Panc1 (cell line): ENCODE measurements at regions not wholly inside any gene's neighbourhood (a gene's known extent, or its start where the extent isn't known, plus 50 kb on each side); places are given as distances from the start of the nearest gene placed in this dataset.

Experiments
- ATAC-seq: fragments of 200-7000 bp; cut with Tn5 transposase; 2 replicates; pipeline ENCODE4 v1.9.1; 2020; ENCODE audit warnings: mild to moderate bottlenecking, moderate library complexity
- BruUV-seq: library from RNA; stranded (reverse); fragments of 400-500 nt; replicated peaks from 2 replicates; lab custom pipeline; 2021; lab: Mats Ljungman, UMichigan
- CTCF ChIA-PET: fragments of 300-600 bp; sonication (Branson Sonifier 250); formaldehyde crosslinking; loops from one replicate; lab custom pipeline; 2022; ENCODE audit warnings: antibody characterized with exemption; lab: Charles Lee
- POLR2A ChIA-PET: fragments of 300-600 bp; sonication (Branson Sonifier 250); formaldehyde crosslinking; loops from one replicate; lab custom pipeline; 2022; ENCODE audit warnings: antibody characterized with exemption; lab: Charles Lee
- DNase-seq: peaks from one replicate; pipeline ENCODE4 v3.0.0-alpha.2; 2010; ENCODE audit warnings: low read depth, low spot score
- H3K27ac ChIP-seq: 2 replicates; pipeline ENCODE4 v1.5.1; 2011; ENCODE audit warnings: mild to moderate bottlenecking, low read length, inconsistent platforms
- H3K27me3 ChIP-seq: fragments of 200-500 bp; sonication (Bioruptor generic); 2 replicates; pipeline ENCODE4 v1.6.0; 2014; ENCODE audit warnings: low read length, inconsistent platforms; ENCODE audit not compliant: control insufficient read depth, insufficient read depth
- H3K36me3 ChIP-seq: fragments of 200-500 bp; sonication (Bioruptor generic); 2 replicates; pipeline ENCODE4 v1.5.1; 2014; ENCODE audit warnings: inconsistent platforms, mild to moderate bottlenecking, low read length, moderate library complexity; ENCODE audit not compliant: control insufficient read depth, insufficient read depth
- H3K4me1 ChIP-seq: 2 replicates; pipeline ENCODE4 v1.5.1; 2011; ENCODE audit warnings: inconsistent platforms, mild to moderate bottlenecking, low read length, moderate library complexity; ENCODE audit not compliant: control insufficient read depth, insufficient read depth
- H3K4me3 ChIP-seq, 2 experiments: 2 replicates each; pipeline ENCODE4 v1.5.1; 2011 to 2012; ENCODE audit warnings: low read depth in 2 of 2, low read length in 2 of 2, mild to moderate bottlenecking in 2 of 2, inconsistent platforms in 1 of 2, moderate library complexity in 1 of 2
- H3K9me3 ChIP-seq: fragments of 200-500 bp; sonication (Bioruptor generic); 2 replicates; pipeline ENCODE4 v1.5.1; 2014; ENCODE audit warnings: low read depth, mild to moderate bottlenecking, inconsistent platforms, low read length, moderate library complexity; ENCODE audit not compliant: control insufficient read depth, insufficient read depth
- POLR2AphosphoS5 ChIP-seq: IDR thresholded peaks from 2 replicates; pipeline ENCODE4 v1.6.1; 2012; ENCODE audit warnings: mild to moderate bottlenecking, low read depth, low read length, moderate library complexity
- REST ChIP-seq, 2 experiments: IDR thresholded peaks; 2 replicates each; pipeline ENCODE4 v1.6.1; 2011 to 2012; ENCODE audit warnings: low read depth in 2 of 2, control low read depth in 1 of 2, low read length in 1 of 2, mild to moderate bottlenecking in 1 of 2, moderate library complexity in 1 of 2; ENCODE audit not compliant: insufficient read depth in 1 of 2
- SIN3A ChIP-seq: IDR thresholded peaks from 2 replicates; pipeline ENCODE4 v1.6.1; 2012; ENCODE audit warnings: low read depth, mild to moderate bottlenecking, low read length, moderate library complexity, borderline replicate concordance; ENCODE audit not compliant: insufficient read depth
- TCF7L2 ChIP-seq: IDR thresholded peaks from 2 replicates; pipeline ENCODE4 v1.6.1; 2011; ENCODE audit warnings: mild to moderate bottlenecking, low read depth, low read length, inconsistent platforms
- in situ Hi-C: cut with HindIII; loops from 2 replicates; pipeline ENCODE4 v1.10.0; 2016; ENCODE audit warnings: low sequenced_read_pairs, low pct_unique_long_range_greater_than_20kb
- intact Hi-C: fragments of 100-400 bp; cut with micrococcal nuclease; formaldehyde crosslinking; loops from one replicate; pipeline ENCODE4 v1.10.0; 2022; ENCODE audit not compliant: unreplicated experiment
- TF ChIP-seq, protein P1 (sequence below): fragments of 450-650 bp; IDR thresholded peaks from 2 replicates; pipeline ENCODE4 v1.5.1; 2017; ENCODE audit warnings: mild to moderate bottlenecking

DNA sequence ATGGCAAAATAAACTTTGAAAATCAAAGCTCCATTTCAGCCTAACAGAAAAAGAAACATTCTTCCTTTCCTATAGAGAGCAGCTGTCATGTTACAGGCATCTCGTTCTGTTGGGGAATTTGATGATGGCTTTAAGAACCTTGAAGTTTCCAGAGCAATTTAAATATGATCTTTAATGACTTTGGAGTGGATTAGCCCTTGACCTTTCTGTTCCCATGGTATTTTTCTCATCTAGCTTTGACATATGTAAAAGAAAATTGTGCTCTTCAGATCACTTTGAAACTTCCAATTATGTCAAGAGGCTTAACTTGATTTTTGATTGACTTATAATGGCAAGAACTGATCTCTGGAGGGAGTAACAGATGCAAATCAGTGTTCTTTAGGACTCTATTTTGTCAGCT, 157.6 kb upstream of the SEMA3E start:
- ATAC-seq (no peak), DNase-seq (no peak)
- H3K36me3 ChIP-seq = no peaks in the 10 kb centered on the region
- H3K4me3 ChIP-seq = no peak overlapping the region
- ChIA-PET CTCF (no interaction called here), POLR2A (no interaction called here)
- TF ChIP-seq TCF7L2 (no peak), REST (IDR thresholded peaks at IDR 0.05; ENCODE audit: insufficient read depth in 1 of 2, low read depth in 2 of 2, low read length in 1 of 2) (no peak), POLR2AphosphoS5 (no peak), SIN3A (no peak)
- TF ChIP-seq, protein P1, sequence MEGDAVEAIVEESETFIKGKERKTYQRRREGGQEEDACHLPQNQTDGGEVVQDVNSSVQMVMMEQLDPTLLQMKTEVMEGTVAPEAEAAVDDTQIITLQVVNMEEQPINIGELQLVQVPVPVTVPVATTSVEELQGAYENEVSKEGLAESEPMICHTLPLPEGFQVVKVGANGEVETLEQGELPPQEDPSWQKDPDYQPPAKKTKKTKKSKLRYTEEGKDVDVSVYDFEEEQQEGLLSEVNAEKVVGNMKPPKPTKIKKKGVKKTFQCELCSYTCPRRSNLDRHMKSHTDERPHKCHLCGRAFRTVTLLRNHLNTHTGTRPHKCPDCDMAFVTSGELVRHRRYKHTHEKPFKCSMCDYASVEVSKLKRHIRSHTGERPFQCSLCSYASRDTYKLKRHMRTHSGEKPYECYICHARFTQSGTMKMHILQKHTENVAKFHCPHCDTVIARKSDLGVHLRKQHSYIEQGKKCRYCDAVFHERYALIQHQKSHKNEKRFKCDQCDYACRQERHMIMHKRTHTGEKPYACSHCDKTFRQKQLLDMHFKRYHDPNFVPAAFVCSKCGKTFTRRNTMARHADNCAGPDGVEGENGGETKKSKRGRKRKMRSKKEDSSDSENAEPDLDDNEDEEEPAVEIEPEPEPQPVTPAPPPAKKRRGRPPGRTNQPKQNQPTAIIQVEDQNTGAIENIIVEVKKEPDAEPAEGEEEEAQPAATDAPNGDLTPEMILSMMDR = no peak
- no peaks in the 10 kb centered on the region for H3K4me1 ChIP-seq
- intact Hi-C loops (no loop called here), in situ Hi-C loops (no loop called here)
- BruUV-seq = no TSS peak
- no peaks in the 10 kb centered on the region for H3K9me3 ChIP-seq
- no peak overlapping the region for H3K27ac ChIP-seq
- H3K27me3 ChIP-seq = no peaks in the 10 kb centered on the region

- no peak overlapping the region for H3K4me3 ChIP-seq
- ATAC-seq (no peak), DNase-seq (no peak)
- BruUV-seq = no TSS peak
- ChIA-PET POLR2A (no interaction called here), CTCF (no interaction called here)
- no peaks in the 10 kb centered on the region for H3K4me1 ChIP-seq
- no peaks in the 10 kb centered on the region for H3K27me3 ChIP-seq
- no peaks in the 10 kb centered on the region for H3K9me3 ChIP-seq
- intact Hi-C loops = no loop called here
- no peak overlapping the region for H3K27ac ChIP-seq
- TF ChIP-seq TCF7L2 (no peak), SIN3A (no peak), REST (IDR thresholded peaks at IDR 0.05; ENCODE audit: insufficient read depth in 1 of 2, low read depth in 2 of 2, low read length in 1 of 2) (no peak), POLR2AphosphoS5 (no peak)
- TF ChIP-seq, protein P1 = no peak
- no peaks in the 10 kb centered on the region for H3K36me3 ChIP-seq
- in situ Hi-C loops = no loop called here
Measured at GRCh38 chr7:83799333-83799732, 150.4 kb upstream of the SEMA3E start.
